Dendritic cell treated with granulocyte-macrophage colony-stimulating factor and Interleukin-4, amounts not matched to agents 40 ng/mL and 50 ng/mL, for 4 days (primary cell): ENCODE measurements at regions not wholly inside any gene's neighbourhood (a gene's known extent, or its start where the extent isn't known, plus 50 kb on each side); places are given as distances from the start of the nearest gene placed in this dataset.

ENCODE experiments used
- H3K27ac Mint-ChIP-seq: one replicate; pipeline ENCODE4 v1.8.0; 2022; ENCODE audit warnings: mild to moderate bottlenecking, mixed read lengths
- H3K27me3 Mint-ChIP-seq: one replicate; pipeline ENCODE4 v1.8.0; 2022; ENCODE audit warnings: mild to moderate bottlenecking, mixed read lengths
- H3K36me3 Mint-ChIP-seq: one replicate; pipeline ENCODE4 v1.8.0; 2022; ENCODE audit warnings: low read depth, mixed read lengths
- H3K4me1 Mint-ChIP-seq: one replicate; pipeline ENCODE4 v1.8.0; 2022; ENCODE audit warnings: low read depth, mixed read lengths
- H3K4me3 Mint-ChIP-seq: one replicate; pipeline ENCODE4 v1.8.0; 2022; ENCODE audit warnings: mild to moderate bottlenecking, moderate library complexity, mixed read lengths
- H3K9me3 Mint-ChIP-seq: one replicate; pipeline ENCODE4 v1.8.0; 2022; ENCODE audit warnings: mixed read lengths
- intact Hi-C: fragments of 100-400 bp; cut with micrococcal nuclease; formaldehyde crosslinking; loops from one replicate; pipeline ENCODE4 v1.15.0; 2022

- peaks cover 16% of the 10 kb centered on the region for H3K4me1 Mint-ChIP-seq
- intact Hi-C loops: no loop called here
Observed at GRCh38 chr15:99440551-99441443, 125.0 kb upstream of the MEF2A start.

GRCh38 chr15:99441444-99441800, 124.4 kb upstream of the MEF2A start:
- Mint-ChIP-seq H3K27me3 (peaks cover 34% of the 10 kb centered on the region), H3K27ac (no peak overlapping the region), H3K4me3 (no peak overlapping the region), H3K4me1 (peaks cover 16% of the 10 kb centered on the region), H3K9me3 (no peaks in the 10 kb centered on the region), H3K36me3 (no peaks in the 10 kb centered on the region)
- intact Hi-C loops: no loop called here

More at GRCh38 chr15:99440551-99441443, 125.0 kb upstream of the MEF2A start:
- Mint-ChIP-seq H3K27ac (no peak overlapping the region), H3K27me3 (peaks cover 37% of the 10 kb centered on the region), H3K4me3 (no peak overlapping the region), H3K36me3 (no peaks in the 10 kb centered on the region), H3K9me3 (no peaks in the 10 kb centered on the region)

GRCh38 chr15:99441871-99442251, 123.9 kb upstream of the MEF2A start:
- Mint-ChIP-seq H3K27me3 (peaks cover 33% of the 10 kb centered on the region), H3K27ac (no peak overlapping the region), H3K4me1 (peaks cover 16% of the 10 kb centered on the region), H3K36me3 (no peaks in the 10 kb centered on the region), H3K9me3 (no peaks in the 10 kb centered on the region), H3K4me3 (no peak overlapping the region)
- intact Hi-C loops: no loop called here

GRCh38 chr15:99442252-99442897, 123.4 kb upstream of the MEF2A start:
- no peaks in the 10 kb centered on the region for H3K36me3 Mint-ChIP-seq
- peak overlapping the region; percentile 10 for H3K27ac Mint-ChIP-seq
- peaks cover 16% of the 10 kb centered on the region for H3K4me1 Mint-ChIP-seq
- no peaks in the 10 kb centered on the region for H3K9me3 Mint-ChIP-seq
- intact Hi-C loops: no loop called here
- no peak overlapping the region for H3K4me3 Mint-ChIP-seq
- H3K27me3 Mint-ChIP-seq: peaks cover 33% of the 10 kb centered on the region

GRCh38 chr15:99443056-99443756, 122.6 kb upstream of the MEF2A start:
- intact Hi-C loops: no loop called here
- Mint-ChIP-seq H3K9me3 (no peaks in the 10 kb centered on the region), H3K4me1 (peaks cover 13% of the 10 kb centered on the region), H3K36me3 (no peaks in the 10 kb centered on the region), H3K27me3 (peaks cover 34% of the 10 kb centered on the region), H3K27ac (peak overlapping the region; percentile 10), H3K4me3 (no peak overlapping the region)

GRCh38 chr15:99443768-99444446, 121.9 kb upstream of the MEF2A start:
- intact Hi-C loops: no loop called here
- Mint-ChIP-seq H3K27me3 (peaks cover 31% of the 10 kb centered on the region), H3K4me1 (peaks cover 8% of the 10 kb centered on the region), H3K9me3 (no peaks in the 10 kb centered on the region), H3K36me3 (no peaks in the 10 kb centered on the region), H3K27ac (peak overlapping the region; percentile 10), H3K4me3 (no peak overlapping the region)

- peaks cover 13% of the 10 kb centered on the region for H3K4me1 Mint-ChIP-seq
- no peak overlapping the region for H3K27ac Mint-ChIP-seq
- peaks cover 25% of the 10 kb centered on the region for H3K27me3 Mint-ChIP-seq
- H3K4me3 Mint-ChIP-seq: no peak overlapping the region
- no peaks in the 10 kb centered on the region for H3K9me3 Mint-ChIP-seq
- intact Hi-C loops: no loop called here
- H3K36me3 Mint-ChIP-seq: no peaks in the 10 kb centered on the region
Observed at GRCh38 chr15:99445272-99445850, 120.4 kb upstream of the MEF2A start.

- intact Hi-C loops: no loop called here
- Mint-ChIP-seq H3K27ac (no peak overlapping the region), H3K9me3 (no peaks in the 10 kb centered on the region), H3K4me1 (peaks cover 28% of the 10 kb centered on the region), H3K27me3 (peaks cover 23% of the 10 kb centered on the region), H3K4me3 (no peak overlapping the region), H3K36me3 (no peaks in the 10 kb centered on the region)
Observed at GRCh38 chr15:99446565-99447496, 119.0 kb upstream of the MEF2A start.

GRCh38 chr15:99447497-99448371, 118.0 kb upstream of the MEF2A start:
- no peaks in the 10 kb centered on the region for H3K36me3 Mint-ChIP-seq
- no peaks in the 10 kb centered on the region for H3K9me3 Mint-ChIP-seq
- intact Hi-C loops: no loop called here
- no peak overlapping the region for H3K4me3 Mint-ChIP-seq
- peak overlapping the region; percentile 35 for H3K27ac Mint-ChIP-seq
- H3K4me1 Mint-ChIP-seq: peaks cover 31% of the 10 kb centered on the region
- H3K27me3 Mint-ChIP-seq: peaks cover 20% of the 10 kb centered on the region

- no peaks in the 10 kb centered on the region for H3K36me3 Mint-ChIP-seq
- peaks cover 11% of the 10 kb centered on the region for H3K27me3 Mint-ChIP-seq
- H3K9me3 Mint-ChIP-seq: no peaks in the 10 kb centered on the region
- H3K27ac Mint-ChIP-seq: no peak overlapping the region
- no peak overlapping the region for H3K4me3 Mint-ChIP-seq
- intact Hi-C loops: no loop called here
- H3K4me1 Mint-ChIP-seq: peaks cover 46% of the 10 kb centered on the region
Observed at GRCh38 chr15:99449514-99449913, 116.3 kb upstream of the MEF2A start.

GRCh38 chr15:99450896-99451358, 114.9 kb upstream of the MEF2A start:
- Mint-ChIP-seq H3K27ac (peak overlapping the region; percentile 98), H3K4me1 (peaks cover 60% of the 10 kb centered on the region), H3K27me3 (peaks cover 11% of the 10 kb centered on the region), H3K36me3 (no peaks in the 10 kb centered on the region), H3K9me3 (no peaks in the 10 kb centered on the region), H3K4me3 (peak overlapping the region; percentile 20)
- intact Hi-C loops: loop anchor here (5.0 kb wide), 1 partner anchor 36 kb away; no protein-coding TSS in a partner anchor

- no peaks in the 10 kb centered on the region for H3K9me3 Mint-ChIP-seq
- no peaks in the 10 kb centered on the region for H3K36me3 Mint-ChIP-seq
- H3K4me3 Mint-ChIP-seq: no peak overlapping the region
- peaks cover 8% of the 10 kb centered on the region for H3K27me3 Mint-ChIP-seq
- peak overlapping the region; percentile 98 for H3K27ac Mint-ChIP-seq
- intact Hi-C loops: loop anchor here (5.0 kb wide), 1 partner anchor 36 kb away; no protein-coding TSS in a partner anchor
- peaks cover 65% of the 10 kb centered on the region for H3K4me1 Mint-ChIP-seq
Observed at GRCh38 chr15:99451484-99451883, 114.3 kb upstream of the MEF2A start.
